H1 (cell line): ENCODE measurements at regions not wholly inside any gene's neighbourhood (a gene's known extent, or its start where the extent isn't known, plus 50 kb on each side); places are given as distances from the start of the nearest gene placed in this dataset.

Experiments
- CTCF ChIA-PET: fragments of 300-600 bp; sonication (Branson Sonifier 250); formaldehyde crosslinking; loops from one replicate; lab custom pipeline; 2021; ENCODE audit not compliant: partially characterized antibody; lab: Charles Lee
- POLR2A ChIA-PET: fragments of 300-600 bp; sonication (Branson Sonifier 250); formaldehyde crosslinking; loops from one replicate; lab custom pipeline; 2021; ENCODE audit warnings: inconsistent platforms; ENCODE audit not compliant: partially characterized antibody; lab: Charles Lee
- DNase-seq, 2 experiments: peaks; one replicate each; pipeline versions ENCODE4 v3.0.0 to v3.0.0-alpha.2; 2010 to 2022; ENCODE audit warnings: low spot score in 2 of 2, low read depth in 1 of 2, mixed read lengths in 1 of 2
- FAIRE-seq: peaks from 2 replicates; lab custom pipeline; 2011; peaks lifted over from hg19 to GRCh38; lab: Jason Lieb, UNC
- H2AFZ ChIP-seq: 2 replicates; pipeline ENCODE4 v1.8.1; 2012; ENCODE audit warnings: low read length, inconsistent platforms
- H2AK5ac ChIP-seq: 2 replicates; pipeline ENCODE4 v1.6.1; 2013; ENCODE audit warnings: low read depth, low read length
- H2BK120ac ChIP-seq: replicated peaks from 2 replicates; pipeline ENCODE3; 2013; ENCODE audit warnings: low read depth, low read length, inconsistent platforms
- H2BK12ac ChIP-seq: 2 replicates; pipeline ENCODE4 v1.6.1; 2013; ENCODE audit warnings: low read depth, low read length
- H2BK15ac ChIP-seq: 2 replicates; pipeline ENCODE4 v1.6.1; 2013; ENCODE audit warnings: low read length
- H2BK20ac ChIP-seq: 2 replicates; pipeline ENCODE4 v1.6.1; 2013; ENCODE audit warnings: low read length
- H2BK5ac ChIP-seq: 2 replicates; pipeline ENCODE4 v1.6.1; 2013; ENCODE audit warnings: low read depth, low read length
- H3K14ac ChIP-seq: 2 replicates; pipeline ENCODE4 v1.6.1; 2013; ENCODE audit warnings: inconsistent platforms; ENCODE audit not compliant: insufficient read length
- H3K18ac ChIP-seq: 2 replicates; pipeline ENCODE4 v1.6.1; 2013; ENCODE audit warnings: low read length; ENCODE audit errors: extremely low read depth
- H3K23ac ChIP-seq: 2 replicates; pipeline ENCODE4 v1.6.1; 2013; ENCODE audit warnings: inconsistent platforms; ENCODE audit not compliant: insufficient read length
- H3K23me2 ChIP-seq: 2 replicates; pipeline ENCODE4 v1.6.1; 2013; ENCODE audit warnings: low read depth, low read length
- H3K27ac ChIP-seq: 2 replicates; pipeline ENCODE4 v1.6.1; 2011; ENCODE audit warnings: low read depth, low read length, inconsistent platforms
- H3K27me3 ChIP-seq, 4 experiments: replicated peaks in 1 of 4; 1 replicate in 1 of 4; 2 replicates in 3 of 4; pipeline versions ENCODE4 v1.6.1 to v1.8.1; 2011 to 2013; ENCODE audit warnings: low read length in 3 of 4, mild to moderate bottlenecking in 3 of 4, inconsistent platforms in 2 of 4, mixed read lengths in 2 of 4, moderate library complexity in 1 of 4; ENCODE audit not compliant: control insufficient read depth in 3 of 4, insufficient read depth in 3 of 4; ENCODE audit errors: extremely low read depth in 1 of 4
- H3K36me3 ChIP-seq, 4 experiments: 2 replicates each; pipeline versions ENCODE4 v1.6.1 to v1.8.1; 2011 to 2013; ENCODE audit warnings: mild to moderate bottlenecking in 4 of 4, low read length in 3 of 4, moderate library complexity in 2 of 4, control low read depth in 1 of 4, inconsistent platforms in 1 of 4; ENCODE audit not compliant: insufficient read depth in 4 of 4, control insufficient read depth in 2 of 4
- H3K4ac ChIP-seq: replicated peaks from 2 replicates; pipeline ENCODE3; 2013; ENCODE audit warnings: low read length, low read depth, mixed read lengths, inconsistent platforms; ENCODE audit not compliant: insufficient read length
- H3K4me1 ChIP-seq, 4 experiments: replicated peaks in 1 of 4; 1 replicate in 1 of 4; 2 replicates in 3 of 4; pipeline versions ENCODE4 v1.6.1 to v1.8.1; 2011 to 2013; ENCODE audit warnings: low read length in 3 of 4, inconsistent platforms in 2 of 4, mixed read lengths in 1 of 4; ENCODE audit not compliant: insufficient read depth in 4 of 4, control insufficient read depth in 3 of 4
- H3K4me2 ChIP-seq, 2 experiments: 2 replicates each; pipeline versions ENCODE4 v1.6.1 to v1.8.1; 2011 to 2013; ENCODE audit warnings: low read depth in 2 of 2, low read length in 2 of 2, control low read depth in 1 of 2, inconsistent platforms in 1 of 2, mild to moderate bottlenecking in 1 of 2; ENCODE audit not compliant: insufficient read depth in 1 of 2
- H3K4me3 ChIP-seq, 4 experiments: fragments of 200-600, 300-600 bp in 1 of 4; sonication (generic), shearing (Covaris generic), sonication (Bioruptor Twin) in 1 of 4; 2 replicates each; pipeline versions ENCODE4 v1.5.1 to v1.8.1; 2011 to 2016; ENCODE audit warnings: low read length in 4 of 4, low read depth in 3 of 4, control low read depth in 2 of 4, inconsistent platforms in 2 of 4, mild to moderate bottlenecking in 2 of 4, mixed read lengths in 1 of 4, moderate library complexity in 1 of 4; ENCODE audit not compliant: insufficient read depth in 2 of 4; ENCODE audit errors: extremely low read depth in 1 of 4
- H3K56ac ChIP-seq: replicated peaks from 2 replicates; pipeline ENCODE3; 2013; ENCODE audit warnings: low read depth, mild to moderate bottlenecking, mixed read lengths, low read length, inconsistent platforms; ENCODE audit not compliant: insufficient read length
- H3K79me1 ChIP-seq: 2 replicates; pipeline ENCODE4 v1.6.1; 2013; ENCODE audit warnings: low read depth, low read length, control low read depth
- H3K79me2 ChIP-seq, 2 experiments: 2 replicates each; pipeline versions ENCODE4 v1.6.1 to v1.8.1; 2012 to 2013; ENCODE audit warnings: low read length in 2 of 2, mild to moderate bottlenecking in 2 of 2, inconsistent platforms in 1 of 2; ENCODE audit not compliant: insufficient read depth in 2 of 2, control insufficient read depth in 1 of 2
- H3K9ac ChIP-seq, 4 experiments: replicated peaks in 1 of 4; 1 replicate in 1 of 4; 2 replicates in 3 of 4; pipeline versions ENCODE4 v1.6.1 to v1.8.1; 2011 to 2013; ENCODE audit warnings: low read depth in 3 of 4, low read length in 3 of 4, control low read depth in 2 of 4, mild to moderate bottlenecking in 2 of 4, moderate library complexity in 2 of 4, inconsistent platforms in 1 of 4; ENCODE audit errors: extremely low read depth in 1 of 4
- H3K9me3 ChIP-seq, 2 experiments: 2 replicates each; pipeline versions ENCODE4 v1.6.1 to v1.8.1; 2012 to 2013; ENCODE audit warnings: mild to moderate bottlenecking in 2 of 2, moderate library complexity in 2 of 2, control low read depth in 1 of 2, inconsistent platforms in 1 of 2, low read depth in 1 of 2, low read length in 1 of 2, mixed read lengths in 1 of 2; ENCODE audit not compliant: insufficient read depth in 2 of 2
- H4K20me1 ChIP-seq, 2 experiments: replicated peaks in 1 of 2; 2 replicates each; pipeline versions ENCODE3 to v1.8.1; 2011 to 2013; ENCODE audit warnings: inconsistent platforms in 2 of 2, low read length in 2 of 2, mild to moderate bottlenecking in 1 of 2; ENCODE audit not compliant: insufficient read depth in 2 of 2, control insufficient read depth in 1 of 2
- H4K5ac ChIP-seq: 2 replicates; pipeline ENCODE4 v1.6.1; 2013; ENCODE audit warnings: low read length, low read depth, mixed read lengths, inconsistent platforms; ENCODE audit not compliant: insufficient read length
- H4K8ac ChIP-seq: 2 replicates; pipeline ENCODE4 v1.8.0; 2013; ENCODE audit warnings: mild to moderate bottlenecking, moderate library complexity, low read length, inconsistent platforms; ENCODE audit not compliant: insufficient read depth; ENCODE audit errors: extremely low read depth
- H4K91ac ChIP-seq: replicated peaks from 2 replicates; pipeline ENCODE3; 2013; ENCODE audit warnings: low read length, mixed read lengths, inconsistent platforms; ENCODE audit not compliant: insufficient read length
- CBX5 ChIP-seq: fragments of 300-800, 300-1000 bp; sonication (generic); IDR thresholded peaks from 2 replicates; pipeline ENCODE4 v1.7.1; 2016; ENCODE audit warnings: antibody characterized with exemption, low read length, low read depth
- CTBP2 ChIP-seq: IDR thresholded peaks from 2 replicates; pipeline ENCODE4 v1.7.0; 2011; ENCODE audit warnings: borderline replicate concordance, mild to moderate bottlenecking, moderate library complexity, mixed read lengths, low read length; ENCODE audit not compliant: insufficient read depth, insufficient read length
- CTCF ChIP-seq, 3 experiments: IDR thresholded peaks; 1 replicate in 2 of 3; 2 replicates in 1 of 3; pipeline versions ENCODE4 v1.5.1 to v1.6.1; 2011; ENCODE audit warnings: low read length in 3 of 3, mild to moderate bottlenecking in 3 of 3, inconsistent platforms in 2 of 3, low read depth in 1 of 3, moderate library complexity in 1 of 3; ENCODE audit not compliant: insufficient read depth in 1 of 3; ENCODE audit errors: control extremely low read depth in 1 of 3
- E2F6 ChIP-seq: IDR thresholded peaks from 2 replicates; pipeline ENCODE4 v1.6.1; 2012; ENCODE audit warnings: inconsistent platforms
- EGR1 ChIP-seq: IDR thresholded peaks from 2 replicates; pipeline ENCODE4 v1.6.1; 2011; ENCODE audit warnings: low read depth, low read length, borderline replicate concordance
- EP300 ChIP-seq, 2 experiments: IDR thresholded peaks; 1 replicate in 1 of 2; 2 replicates in 1 of 2; pipeline ENCODE4 v1.6.1; 2011 to 2012; ENCODE audit warnings: low read depth in 2 of 2, low read length in 2 of 2, mild to moderate bottlenecking in 2 of 2, borderline replicate concordance in 1 of 2, inconsistent platforms in 1 of 2, moderate library complexity in 1 of 2
- FOSL1 ChIP-seq: IDR thresholded peaks from 2 replicates; pipeline ENCODE4 v1.6.1; 2011; ENCODE audit warnings: mild to moderate bottlenecking, low read depth, low read length, moderate library complexity; ENCODE audit not compliant: insufficient read depth
- JUN ChIP-seq: IDR thresholded peaks from 2 replicates; pipeline ENCODE4 v1.6.1; 2011; ENCODE audit warnings: low read depth, mild to moderate bottlenecking, improper control_type of control experiment, low read length
- MAFK ChIP-seq: IDR thresholded peaks from 2 replicates; pipeline ENCODE4 v1.6.1; 2012; ENCODE audit warnings: low read depth, mild to moderate bottlenecking, improper control_type of control experiment, low read length
- POU5F1 ChIP-seq: IDR thresholded peaks from 2 replicates; pipeline ENCODE4 v1.6.1; 2011; ENCODE audit warnings: low read depth, mild to moderate bottlenecking, low read length, moderate library complexity
- RFX5 ChIP-seq: IDR thresholded peaks from 2 replicates; pipeline ENCODE4 v1.6.1; 2011; ENCODE audit warnings: low read depth, low read length, improper control_type of control experiment, borderline replicate concordance
- SIN3A ChIP-seq, 2 experiments: IDR thresholded peaks in 1 of 2; conservative IDR thresholded peaks in 1 of 2; 2 replicates each; pipeline ENCODE4 v1.6.1; 2011 to 2012; ENCODE audit warnings: low read length in 2 of 2, improper control_type of control experiment in 1 of 2, low read depth in 1 of 2, mild to moderate bottlenecking in 1 of 2

- Histone ChIP-seq H3K27ac (no peak overlapping the region), H3K18ac (no peak overlapping the region), H2BK15ac (no peak overlapping the region), H2AK5ac (no peak overlapping the region), H3K79me2 (no peaks in the 10 kb centered on the region), H4K5ac (no peak overlapping the region), H4K91ac (no peak overlapping the region), H3K56ac (no peak overlapping the region), H3K23ac (no peak overlapping the region), H2BK5ac (no peak overlapping the region), H3K4me1 (peaks cover 0 to 2% (median 0%) of the 10 kb centered on the region in 4 experiments; a peak in 1 of 7 replicates), H3K27me3 (no peaks in the 10 kb centered on the region), H4K8ac (no peak overlapping the region), H2BK12ac (no peak overlapping the region), H3K9ac (no peak overlapping the region), H3K36me3 (no peaks in the 10 kb centered on the region), H3K4ac (no peak overlapping the region), H2BK20ac (no peak overlapping the region), H2BK120ac (no peak overlapping the region), H3K14ac (no peak overlapping the region), H2AFZ (no peak overlapping the region), H4K20me1 (no peaks in the 10 kb centered on the region), H3K9me3 (no peaks in the 10 kb centered on the region), H3K4me2 (no peak overlapping the region), H3K4me3 (no peak overlapping the region), H3K79me1 (no peaks in the 10 kb centered on the region), H3K23me2 (no peaks in the 10 kb centered on the region)
- FAIRE-seq = no peak
- ChIA-PET CTCF (interaction anchor here (1.3 kb wide), 1 partner anchor 70 kb away, joined by 3 read pairs; no protein-coding TSS in a partner anchor), POLR2A (no interaction called here)
- DNase-seq = no peak
- TF ChIP-seq SIN3A (conservative IDR thresholded peaks at IDR 0.05 in 1 of 2, IDR thresholded peaks at IDR 0.05 in 1 of 2; ENCODE audit: low read depth in 1 of 2, low read length in 2 of 2) = no peak
- TF ChIP-seq E2F6 = no peak
- TF ChIP-seq MAFK = no peak
- TF ChIP-seq CBX5 = no peak
- TF ChIP-seq FOSL1 = no peak
- no peak for TF ChIP-seq EGR1
- no peak for TF ChIP-seq POU5F1
- TF ChIP-seq JUN = no peak
- TF ChIP-seq CTBP2 = no peak
- no peak for TF ChIP-seq RFX5
- no peak for TF ChIP-seq EP300 (IDR thresholded peaks at IDR 0.05; ENCODE audit: borderline replicate concordance in 1 of 2, low read depth in 2 of 2, low read length in 2 of 2)
- no peak for TF ChIP-seq CTCF (IDR thresholded peaks at IDR 0.05; ENCODE audit: control extremely low read depth in 1 of 3, insufficient read depth in 1 of 3, low read depth in 1 of 3, low read length in 3 of 3)
These were observed 298.2 kb upstream of the MARCKS start for GRCh38 chr6:113558966-113559365.
